Astrocyte of the spinal cord (primary cell): ENCODE measurements at regions not wholly inside any gene's neighbourhood (a gene's known extent, or its start where the extent isn't known, plus 50 kb on each side); places are given as distances from the start of the nearest gene placed in this dataset.

ENCODE experiments used
- DNase-seq: peaks from one replicate; pipeline ENCODE4 v3.0.0; 2011; ENCODE audit warnings: low read depth, low spot score
- H3K4me3 ChIP-seq: 2 replicates; pipeline ENCODE4 v1.5.1; 2011; ENCODE audit warnings: low read depth, mild to moderate bottlenecking, low read length, moderate library complexity
- in situ Hi-C: cut with HindIII; loops from 2 replicates; pipeline ENCODE4 v1.10.0; 2017; ENCODE audit warnings: low sequenced_read_pairs
- TF ChIP-seq, protein P1 (sequence below): IDR thresholded peaks from 2 replicates; pipeline ENCODE4 v1.5.1; 2012; ENCODE audit warnings: low read depth, mild to moderate bottlenecking, low read length, inconsistent platforms

DNA sequence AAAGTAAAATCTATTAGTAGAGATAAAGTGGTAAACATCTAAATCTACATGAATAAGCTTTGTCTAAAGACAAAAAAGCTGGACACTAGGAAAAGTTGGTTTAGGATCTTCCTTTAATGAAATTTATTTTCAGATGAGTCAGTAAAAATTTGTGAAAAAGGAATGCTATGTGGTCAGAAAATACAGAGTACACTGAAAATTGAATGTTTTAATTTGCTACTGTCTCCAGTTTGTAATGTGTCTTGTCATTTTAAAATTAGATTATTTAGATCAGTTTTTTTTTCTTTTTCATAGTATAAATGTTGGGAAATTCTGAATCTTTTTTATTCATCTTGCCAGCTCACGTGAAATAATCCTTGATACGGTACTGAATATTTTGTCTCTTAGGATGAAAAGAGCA is 56.9 kb downstream of the SLITRK6 start:
- DNase-seq: no peak
- TF ChIP-seq, protein P1, sequence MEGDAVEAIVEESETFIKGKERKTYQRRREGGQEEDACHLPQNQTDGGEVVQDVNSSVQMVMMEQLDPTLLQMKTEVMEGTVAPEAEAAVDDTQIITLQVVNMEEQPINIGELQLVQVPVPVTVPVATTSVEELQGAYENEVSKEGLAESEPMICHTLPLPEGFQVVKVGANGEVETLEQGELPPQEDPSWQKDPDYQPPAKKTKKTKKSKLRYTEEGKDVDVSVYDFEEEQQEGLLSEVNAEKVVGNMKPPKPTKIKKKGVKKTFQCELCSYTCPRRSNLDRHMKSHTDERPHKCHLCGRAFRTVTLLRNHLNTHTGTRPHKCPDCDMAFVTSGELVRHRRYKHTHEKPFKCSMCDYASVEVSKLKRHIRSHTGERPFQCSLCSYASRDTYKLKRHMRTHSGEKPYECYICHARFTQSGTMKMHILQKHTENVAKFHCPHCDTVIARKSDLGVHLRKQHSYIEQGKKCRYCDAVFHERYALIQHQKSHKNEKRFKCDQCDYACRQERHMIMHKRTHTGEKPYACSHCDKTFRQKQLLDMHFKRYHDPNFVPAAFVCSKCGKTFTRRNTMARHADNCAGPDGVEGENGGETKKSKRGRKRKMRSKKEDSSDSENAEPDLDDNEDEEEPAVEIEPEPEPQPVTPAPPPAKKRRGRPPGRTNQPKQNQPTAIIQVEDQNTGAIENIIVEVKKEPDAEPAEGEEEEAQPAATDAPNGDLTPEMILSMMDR: no peak
- in situ Hi-C loops: no loop called here
- no peak overlapping the region for H3K4me3 ChIP-seq

DNA sequence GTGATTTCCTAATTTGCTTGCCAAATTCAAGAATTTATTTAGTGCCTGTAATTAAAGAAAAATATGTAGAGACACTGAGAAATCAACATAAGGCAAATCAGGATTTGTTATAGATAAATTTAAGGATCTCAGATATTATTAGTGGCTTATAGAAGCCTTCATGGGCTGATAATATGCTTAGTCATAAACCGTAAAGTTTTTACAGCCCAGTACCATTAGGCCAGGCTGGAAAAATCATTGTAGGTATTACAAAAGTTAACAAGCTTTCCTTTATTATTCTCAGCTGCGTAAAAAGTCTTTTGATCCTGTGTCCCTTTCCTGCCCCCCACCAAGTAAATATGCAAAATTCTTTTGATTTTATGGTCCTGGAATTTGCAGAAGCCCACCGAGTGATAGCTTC is 58.2 kb downstream of the SLITRK6 start:
- TF ChIP-seq, protein P1: no peak
- no peak overlapping the region for H3K4me3 ChIP-seq
- in situ Hi-C loops: no loop called here
- no peak for DNase-seq

DNA sequence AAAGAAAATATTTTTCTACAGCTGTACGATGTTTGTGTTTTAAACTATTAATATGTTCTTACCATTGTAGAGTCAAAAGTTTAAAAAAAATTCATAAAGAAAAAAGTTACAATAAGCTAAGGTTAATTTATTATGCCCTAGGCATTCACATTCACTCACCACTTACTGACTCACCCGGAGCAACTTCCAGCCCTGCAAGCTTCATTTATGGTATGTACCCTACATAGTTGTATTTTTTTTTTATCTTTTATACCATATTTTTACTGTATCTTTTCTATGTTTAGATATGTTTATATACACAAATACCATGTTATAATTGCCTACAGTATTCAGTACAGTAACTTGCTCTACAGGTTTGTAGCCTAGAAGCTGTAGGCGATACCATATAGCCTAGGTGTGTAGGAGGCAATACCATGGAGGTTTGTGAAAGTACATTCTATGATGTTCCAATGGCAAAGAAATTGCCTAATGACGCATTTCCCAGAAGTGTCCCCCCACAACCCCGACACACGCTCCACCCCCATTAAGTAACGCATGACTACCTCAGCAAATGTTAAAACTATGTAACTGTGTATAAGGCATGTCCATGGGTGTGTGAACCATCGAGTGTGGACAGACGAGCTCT is 60.4 kb downstream of the SLITRK6 start:
- H3K4me3 ChIP-seq: no peak overlapping the region
- no peak for DNase-seq
- in situ Hi-C loops: no loop called here
- TF ChIP-seq, protein P1: no peak

DNA sequence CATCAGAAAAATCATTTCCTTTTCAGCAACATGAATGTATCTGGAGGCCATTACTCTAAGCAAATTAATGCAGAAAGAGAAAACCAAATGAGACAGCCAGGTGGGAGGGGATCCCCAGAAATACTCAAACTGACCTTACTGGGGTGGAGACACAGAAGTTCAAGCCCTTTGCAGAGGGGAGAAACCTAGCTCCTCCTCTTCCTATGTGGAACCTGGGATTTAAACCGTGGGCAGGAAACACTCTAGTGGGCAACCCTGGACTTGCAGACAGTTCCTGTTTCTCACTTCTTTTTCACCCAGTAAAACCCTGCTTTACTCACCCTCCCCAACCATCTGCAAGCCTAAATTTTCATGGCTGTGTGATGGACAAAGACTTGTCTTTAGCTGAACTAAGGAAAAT is 61.3 kb downstream of the SLITRK6 start:
- no peak overlapping the region for H3K4me3 ChIP-seq
- TF ChIP-seq, protein P1: no peak
- no peak for DNase-seq
- in situ Hi-C loops: no loop called here

DNA sequence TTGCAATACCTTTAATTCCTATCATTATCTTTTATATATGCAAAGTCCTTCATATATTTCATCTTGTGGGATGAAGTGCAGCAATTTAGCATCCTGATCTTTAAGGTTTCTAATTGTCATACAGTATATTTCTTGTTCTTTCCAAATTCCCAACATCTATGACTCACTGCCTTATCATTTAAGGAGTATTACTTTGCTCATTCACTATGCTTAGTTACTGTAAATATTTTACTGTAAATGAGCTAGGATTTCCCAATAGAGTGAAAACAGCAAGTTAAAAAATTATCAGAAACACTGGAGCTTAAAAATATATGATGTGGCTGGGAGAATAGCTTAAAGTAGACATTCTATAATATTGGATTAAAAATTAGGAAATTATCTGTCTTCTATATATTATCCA is 69.9 kb downstream of the SLITRK6 start:
- in situ Hi-C loops: no loop called here

DNA sequence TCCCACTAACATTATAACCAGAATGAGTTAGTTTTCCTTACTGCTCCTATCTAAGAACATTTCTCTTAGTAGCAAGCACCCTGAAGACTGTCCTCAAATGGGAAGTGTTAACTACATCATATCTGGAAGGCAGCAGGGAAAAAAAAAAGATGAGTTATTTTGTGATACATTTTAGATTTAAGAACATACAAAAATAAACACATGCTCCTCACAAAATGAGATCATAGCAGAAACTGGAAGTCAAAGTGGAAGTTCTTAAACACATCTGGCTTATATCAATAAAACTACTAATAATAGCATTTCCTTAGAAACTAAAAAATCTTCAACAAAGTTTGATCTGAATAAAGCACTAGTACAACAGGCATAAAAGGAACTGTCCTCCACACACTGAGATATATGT is 70.4 kb downstream of the SLITRK6 start:
- peak; percentile 13 for DNase-seq
- TF ChIP-seq, protein P1: no peak
- in situ Hi-C loops: no loop called here
- H3K4me3 ChIP-seq: no peak overlapping the region

More for the DNA sequence above, 69.9 kb downstream of the SLITRK6 start:
- peak; percentile 28 for DNase-seq
- TF ChIP-seq, protein P1: no peak
- no peak overlapping the region for H3K4me3 ChIP-seq
